SK-N-SH (cell line): ENCODE measurements at regions not wholly inside any gene's neighbourhood (a gene's known extent, or its start where the extent isn't known, plus 50 kb on each side); places are given as distances from the start of the nearest gene placed in this dataset.

Experiments used
- CTCF ChIA-PET: fragments of 300-600, 350-600 bp; formaldehyde crosslinking; extraction: SDS; loops from one replicate; lab custom pipeline; 2021; lab: Yijun Ruan, JAX
- POLR2A ChIA-PET: fragments of 350-600 bp; sonication (Branson Sonifier 250); formaldehyde crosslinking; extraction: SDS; loops from one replicate; lab custom pipeline; 2020; ENCODE audit warnings: antibody characterized with exemption, inconsistent platforms; lab: Yijun Ruan, JAX
- DNase-seq: peaks from one replicate; pipeline ENCODE4 v3.0.0; 2012
- H2AFZ ChIP-seq: fragments of 200-600 bp; sonication (generic); 2 replicates; pipeline ENCODE4 v1.8.1; 2016; ENCODE audit warnings: antibody characterized with exemption, mild to moderate bottlenecking, low read depth
- H3F3A ChIP-seq: fragments of 200-600 bp; sonication (generic); replicated peaks from 2 replicates; pipeline ENCODE3; 2016; ENCODE audit warnings: antibody characterized with exemption, mild to moderate bottlenecking; ENCODE audit not compliant: insufficient read depth
- H3K27ac ChIP-seq, 2 experiments: fragments of 200-500 bp in 1 of 2; fragments of 200-600 bp in 1 of 2; sonication (Bioruptor generic) in 1 of 2; sonication (generic), shearing (Covaris generic) in 1 of 2; 2 replicates each; pipeline versions ENCODE4 v1.5.1 to v1.6.1; 2014 to 2016; ENCODE audit warnings: low read depth in 2 of 2, inconsistent platforms in 1 of 2, low read length in 1 of 2, mild to moderate bottlenecking in 1 of 2, mixed read lengths in 1 of 2
- H3K27me3 ChIP-seq: fragments of 200-600 bp; sonication (generic), shearing (Covaris generic); 2 replicates; pipeline ENCODE4 v1.6.1; 2016; ENCODE audit warnings: mixed run types; ENCODE audit not compliant: insufficient read depth
- H3K36me3 ChIP-seq, 2 experiments: fragments of 200-500 bp in 1 of 2; fragments of 200-600 bp in 1 of 2; sonication (Bioruptor generic) in 1 of 2; sonication (generic) in 1 of 2; replicated peaks in 1 of 2; 2 replicates each; pipeline versions ENCODE3 to v1.5.1; 2014 to 2016; ENCODE audit warnings: low read length in 1 of 2, mild to moderate bottlenecking in 1 of 2; ENCODE audit not compliant: insufficient read depth in 2 of 2, control insufficient read depth in 1 of 2
- H3K4me1 ChIP-seq, 2 experiments: fragments of 200-500 bp in 1 of 2; fragments of 200-600 bp in 1 of 2; sonication (Bioruptor generic) in 1 of 2; sonication (generic), shearing (Covaris generic) in 1 of 2; 2 replicates each; pipeline versions ENCODE4 v1.5.1 to v1.6.1; 2014 to 2016; ENCODE audit warnings: low read depth in 1 of 2, low read length in 1 of 2, mixed run types in 1 of 2; ENCODE audit not compliant: insufficient read depth in 2 of 2, control insufficient read depth in 1 of 2
- H3K4me2 ChIP-seq: fragments of 200-600 bp; sonication (generic), shearing (Covaris generic); 2 replicates; pipeline ENCODE4 v1.6.1; 2017; ENCODE audit warnings: mixed run types
- H3K4me3 ChIP-seq, 2 experiments: fragments of 200-500 bp in 1 of 2; fragments of 200-600 bp in 1 of 2; sonication (Bioruptor generic) in 1 of 2; sonication (generic), shearing (Covaris generic) in 1 of 2; 2 replicates each; pipeline versions ENCODE4 v1.5.1 to v1.8.1; 2014 to 2016; ENCODE audit warnings: low read depth in 2 of 2, inconsistent platforms in 1 of 2, low read length in 1 of 2, mild to moderate bottlenecking in 1 of 2, mixed read lengths in 1 of 2, moderate library complexity in 1 of 2
- H3K79me2 ChIP-seq: fragments of 200-600 bp; sonication (generic); 2 replicates; pipeline ENCODE4 v1.8.1; 2017; ENCODE audit warnings: mild to moderate bottlenecking; ENCODE audit not compliant: insufficient read depth
- H3K9ac ChIP-seq: fragments of 200-600 bp; sonication (generic); 2 replicates; pipeline ENCODE4 v1.6.1; 2017; ENCODE audit warnings: mixed run types
- H3K9me2 ChIP-seq: fragments of 200-600 bp; sonication (generic); 2 replicates; pipeline ENCODE4 v1.6.1; 2017; ENCODE audit warnings: mixed run types
- H3K9me3 ChIP-seq: fragments of 200-600 bp; sonication (generic); 2 replicates; pipeline ENCODE4 v1.6.1; 2017; ENCODE audit warnings: mixed run types, mild to moderate bottlenecking, moderate library complexity
- H4K20me1 ChIP-seq: fragments of 200-600 bp; sonication (generic); 2 replicates; pipeline ENCODE4 v1.6.1; 2017; ENCODE audit warnings: mild to moderate bottlenecking, mixed run types; ENCODE audit not compliant: insufficient read depth
- ELF1 ChIP-seq: IDR thresholded peaks from 2 replicates; pipeline ENCODE4 v1.4.0; 2012
- EP300 ChIP-seq, 2 experiments: IDR thresholded peaks; 2 replicates each; pipeline versions ENCODE4 v1.4.0 to v1.6.1; 2012; ENCODE audit warnings: borderline replicate concordance in 1 of 2, low read depth in 1 of 2, low read length in 1 of 2
- FOXJ3 ChIP-seq: sonication (generic); formaldehyde crosslinking; IDR thresholded peaks from 2 replicates; pipeline ENCODE4 v1.5.1; 2020; ENCODE audit warnings: mild to moderate bottlenecking, missing genetic modification reagents
- FOXM1 ChIP-seq: IDR thresholded peaks from 2 replicates; pipeline ENCODE4 v1.4.0; 2012; ENCODE audit warnings: low read depth, mild to moderate bottlenecking
- GABPA ChIP-seq: IDR thresholded peaks from 2 replicates; pipeline ENCODE4 v1.4.0; 2012; ENCODE audit warnings: low read depth, mild to moderate bottlenecking
- JUND ChIP-seq: IDR thresholded peaks from 2 replicates; pipeline ENCODE4 v1.4.0; 2012
- NFIC ChIP-seq: IDR thresholded peaks from 2 replicates; pipeline ENCODE4 v1.4.0; 2012; ENCODE audit warnings: borderline replicate concordance
- PBX3 ChIP-seq: IDR thresholded peaks from 2 replicates; pipeline ENCODE4; 2012
- POLR2AphosphoS5 ChIP-seq: IDR thresholded peaks from 2 replicates; pipeline ENCODE4 v1.6.1; 2012; ENCODE audit warnings: low read depth, low read length
- RAD21 ChIP-seq: IDR thresholded peaks from 2 replicates; pipeline ENCODE4 v1.6.1; 2012; ENCODE audit warnings: mild to moderate bottlenecking, low read length
- REST ChIP-seq: IDR thresholded peaks from 2 replicates; pipeline ENCODE4 v1.6.1; 2012; ENCODE audit warnings: mild to moderate bottlenecking, low read depth, low read length, moderate library complexity
- SMC3 ChIP-seq: IDR thresholded peaks from 2 replicates; pipeline ENCODE4 v1.6.1; 2012; ENCODE audit warnings: low read depth, low read length, improper control_type of control experiment
- USF1 ChIP-seq: IDR thresholded peaks from 2 replicates; pipeline ENCODE4 v1.4.0; 2012; ENCODE audit warnings: low read depth, borderline replicate concordance
- ZBTB33 ChIP-seq: IDR thresholded peaks from 2 replicates; pipeline ENCODE4 v1.4.0; 2012; ENCODE audit warnings: low read depth, borderline replicate concordance
- WGBS: methylation state at CpG from one replicate; pipeline ENCODE4 v1.1.6; 2017; ENCODE audit warnings: low lambda C conversion rate; 5-methylcytosine and 5-hydroxymethylcytosine counted together

GRCh38 chr16:87246269-87247065 lies 70.7 kb downstream of the C16orf95 start:
- POLR2A ChIA-PET: no interaction called here

More at GRCh38 chr16:87246269-87247065, 70.7 kb downstream of the C16orf95 start:
- no peaks in the 10 kb centered on the region for H3F3A ChIP-seq
- CTCF ChIA-PET: interaction anchor here (1.1 kb wide), 1 partner anchor 12 kb away, joined by 3 read pairs; no protein-coding TSS in a partner anchor
- WGBS: 47% methylated on average over 13 of the region's 14 CpGs
- no peak overlapping the region for H3K4me3 ChIP-seq
- no peaks in the 10 kb centered on the region for H3K9me3 ChIP-seq
- H3K9me2 ChIP-seq: no peaks in the 10 kb centered on the region
- H2AFZ ChIP-seq: no peak overlapping the region
- TF ChIP-seq POLR2AphosphoS5 (no peak), USF1 (no peak), ELF1 (no peak), EP300 (IDR thresholded peaks at IDR 0.05; ENCODE audit: borderline replicate concordance in 1 of 2, low read depth in 1 of 2, low read length in 1 of 2) (no peak), ZBTB33 (no peak), JUND (no peak), GABPA (no peak), RAD21 (no peak), SMC3 (no peak), REST (no peak), NFIC (no peak), FOXJ3 (no peak), PBX3 (no peak), FOXM1 (no peak)
- no peaks in the 10 kb centered on the region for H3K79me2 ChIP-seq
- peaks cover 78% of the 10 kb centered on the region for H3K27me3 ChIP-seq
- no peak for DNase-seq
- no peak overlapping the region for H3K4me2 ChIP-seq
- no peak overlapping the region for H3K9ac ChIP-seq
- H3K4me1 ChIP-seq: no peaks in the 10 kb centered on the region
- H4K20me1 ChIP-seq: no peaks in the 10 kb centered on the region
- H3K27ac ChIP-seq: no peak overlapping the region
- no peaks in the 10 kb centered on the region for H3K36me3 ChIP-seq
